HFF-Myc (cell line): ENCODE measurements at regions not wholly inside any gene's neighbourhood (a gene's known extent, or its start where the extent isn't known, plus 50 kb on each side); places are given as distances from the start of the nearest gene placed in this dataset.

Experiments used
- DNase-seq: peaks from one replicate; pipeline ENCODE4 v3.0.0-alpha.2; 2011; ENCODE audit warnings: low read depth; ENCODE audit errors: extremely low read depth
- H3K4me3 ChIP-seq: replicated peaks from 2 replicates; pipeline ENCODE4 v1.5.1; 2011; ENCODE audit warnings: low read depth, mild to moderate bottlenecking, control low read depth, low read length
- TF ChIP-seq, protein P1 (sequence below): IDR thresholded peaks from 2 replicates; pipeline ENCODE4 v1.5.1; 2012; ENCODE audit warnings: mild to moderate bottlenecking, low read depth, low read length, control low read depth; ENCODE audit errors: missing control alignments

DNA sequence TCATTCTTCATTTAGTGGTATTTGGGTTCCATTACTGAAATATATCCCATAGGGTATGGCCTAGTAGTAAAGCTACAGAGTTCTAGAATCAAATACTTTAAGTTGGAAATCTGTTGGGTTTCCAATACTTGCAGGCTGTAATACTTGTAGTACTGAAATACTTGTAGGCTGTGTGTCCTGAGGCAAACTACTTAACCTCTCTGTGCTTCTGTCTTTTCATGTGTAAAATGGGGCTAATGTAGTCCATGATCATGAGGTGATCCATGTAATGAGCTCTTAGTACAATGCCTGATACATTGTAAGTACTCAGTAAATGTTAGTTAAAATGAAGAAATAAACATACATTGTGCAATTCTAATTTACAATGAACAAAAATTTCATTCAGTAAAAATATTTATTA, 368.9 kb downstream of the CSNK1G3 start:
- no peak for DNase-seq
- TF ChIP-seq, protein P1, sequence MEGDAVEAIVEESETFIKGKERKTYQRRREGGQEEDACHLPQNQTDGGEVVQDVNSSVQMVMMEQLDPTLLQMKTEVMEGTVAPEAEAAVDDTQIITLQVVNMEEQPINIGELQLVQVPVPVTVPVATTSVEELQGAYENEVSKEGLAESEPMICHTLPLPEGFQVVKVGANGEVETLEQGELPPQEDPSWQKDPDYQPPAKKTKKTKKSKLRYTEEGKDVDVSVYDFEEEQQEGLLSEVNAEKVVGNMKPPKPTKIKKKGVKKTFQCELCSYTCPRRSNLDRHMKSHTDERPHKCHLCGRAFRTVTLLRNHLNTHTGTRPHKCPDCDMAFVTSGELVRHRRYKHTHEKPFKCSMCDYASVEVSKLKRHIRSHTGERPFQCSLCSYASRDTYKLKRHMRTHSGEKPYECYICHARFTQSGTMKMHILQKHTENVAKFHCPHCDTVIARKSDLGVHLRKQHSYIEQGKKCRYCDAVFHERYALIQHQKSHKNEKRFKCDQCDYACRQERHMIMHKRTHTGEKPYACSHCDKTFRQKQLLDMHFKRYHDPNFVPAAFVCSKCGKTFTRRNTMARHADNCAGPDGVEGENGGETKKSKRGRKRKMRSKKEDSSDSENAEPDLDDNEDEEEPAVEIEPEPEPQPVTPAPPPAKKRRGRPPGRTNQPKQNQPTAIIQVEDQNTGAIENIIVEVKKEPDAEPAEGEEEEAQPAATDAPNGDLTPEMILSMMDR, result no peak
- no peak overlapping the region for H3K4me3 ChIP-seq

DNA sequence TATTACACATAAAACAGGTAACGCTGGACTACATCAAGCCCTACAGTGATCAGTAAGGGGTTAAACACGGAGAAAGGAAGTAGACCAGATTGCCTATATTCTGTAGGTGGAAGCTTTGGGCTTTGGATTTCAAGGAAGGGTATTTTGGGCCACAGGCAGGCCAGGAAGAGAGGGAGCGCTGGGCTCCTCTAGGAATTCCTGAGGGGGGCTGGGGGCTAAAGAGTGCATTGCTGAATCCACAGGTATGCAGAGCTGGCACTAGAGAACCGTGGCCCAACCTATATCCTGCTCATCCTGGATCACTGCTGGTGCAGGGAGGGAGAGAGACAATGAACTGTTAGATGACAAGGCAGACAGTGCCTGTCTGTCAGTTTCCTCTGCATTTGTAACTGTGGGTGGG, 367.1 kb downstream of the CSNK1G3 start:
- no peak overlapping the region for H3K4me3 ChIP-seq
- DNase-seq, result no peak
- TF ChIP-seq, protein P1, result no peak

DNA sequence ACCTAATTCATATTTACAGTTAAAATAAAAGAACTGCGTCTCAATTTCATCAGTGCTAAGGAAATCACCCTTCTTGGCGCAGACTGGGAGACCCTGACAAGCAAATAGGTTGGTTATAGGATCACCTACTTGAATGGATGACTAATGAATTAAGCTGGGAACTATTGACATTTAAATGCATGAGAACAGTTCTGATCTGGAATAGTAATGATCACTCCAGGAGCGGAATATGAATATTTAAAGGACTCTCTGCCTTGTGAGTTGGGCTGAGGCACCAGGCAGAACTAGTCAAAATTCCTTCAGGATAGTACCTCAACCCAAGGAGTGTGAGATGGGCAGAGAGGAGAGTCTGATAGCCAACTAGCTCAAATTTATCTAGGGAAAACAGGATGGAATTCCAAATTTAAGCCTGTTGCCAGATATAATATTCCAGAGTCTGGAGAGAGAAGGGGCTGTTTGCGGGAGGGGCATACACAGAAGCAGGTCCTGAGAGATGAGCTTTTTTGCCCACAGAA, 364.4 kb downstream of the CSNK1G3 start:
- DNase-seq, result no peak
- H3K4me3 ChIP-seq, result no peak overlapping the region
- TF ChIP-seq, protein P1, result no peak

DNA sequence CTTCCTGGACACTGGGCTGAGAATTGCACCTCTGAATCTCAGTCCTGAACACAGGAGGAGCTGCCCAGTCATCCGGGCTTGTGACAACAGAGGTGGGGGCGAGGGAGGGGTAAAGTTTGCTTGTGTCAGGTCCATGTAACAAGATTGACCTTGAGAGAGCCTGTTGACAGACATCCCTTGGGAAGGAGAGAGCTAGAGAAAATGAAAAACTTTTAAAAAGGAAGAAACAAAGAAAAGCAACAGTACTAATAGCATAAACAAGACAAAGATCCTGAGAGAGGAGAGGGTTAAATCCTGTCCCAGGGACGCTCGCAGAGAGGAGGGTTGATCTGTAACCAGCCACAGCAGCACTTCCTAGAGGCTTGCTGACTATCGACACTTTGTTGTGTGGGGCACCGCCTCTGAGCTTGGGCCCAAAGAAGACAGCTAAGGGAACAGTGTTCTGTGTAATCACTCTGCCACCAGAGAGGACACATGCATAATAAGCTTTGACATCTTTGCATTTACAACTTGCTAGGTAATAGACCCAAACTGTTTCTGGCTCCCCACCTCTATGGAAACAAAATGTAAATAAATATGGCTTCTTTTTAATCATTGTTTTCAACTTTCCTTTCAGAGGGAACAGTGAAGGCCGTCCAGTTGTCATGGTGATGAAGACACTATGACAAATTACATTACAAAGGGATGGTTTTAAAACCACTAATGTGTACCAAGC, 363.7 kb downstream of the CSNK1G3 start:
- no peak overlapping the region for H3K4me3 ChIP-seq
- DNase-seq, result no peak
- TF ChIP-seq, protein P1, result no peak

DNA sequence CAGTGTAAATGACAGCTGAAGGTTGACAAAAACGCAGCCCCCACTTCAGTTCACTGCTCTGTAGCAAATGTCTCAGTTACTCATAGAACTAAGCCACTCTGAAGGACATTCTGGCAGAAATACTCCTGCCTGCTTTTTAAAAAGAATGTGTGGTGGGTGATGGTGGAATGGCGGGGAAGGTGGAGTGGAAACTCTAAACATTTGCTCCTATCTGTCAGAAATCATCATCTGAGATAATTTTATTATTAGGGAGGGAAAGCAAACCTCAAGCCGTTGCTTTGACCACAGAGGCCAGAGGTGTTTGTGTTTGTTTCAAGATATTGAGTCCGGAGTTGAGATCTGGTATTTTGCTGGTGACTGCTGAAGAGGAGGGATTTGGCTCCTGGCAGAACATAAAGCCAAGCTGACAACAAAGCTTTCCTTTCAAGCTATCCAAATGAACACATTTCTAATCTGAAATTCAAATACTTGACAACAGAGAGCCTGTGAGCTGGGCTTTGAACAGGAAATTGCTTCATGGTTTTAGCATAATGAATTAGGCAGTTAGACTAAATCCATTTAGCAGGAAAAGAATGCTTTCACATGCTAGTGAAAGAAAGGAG, 362.7 kb downstream of the CSNK1G3 start:
- no peak overlapping the region for H3K4me3 ChIP-seq
- no peak for DNase-seq
- TF ChIP-seq, protein P1, result no peak

DNA sequence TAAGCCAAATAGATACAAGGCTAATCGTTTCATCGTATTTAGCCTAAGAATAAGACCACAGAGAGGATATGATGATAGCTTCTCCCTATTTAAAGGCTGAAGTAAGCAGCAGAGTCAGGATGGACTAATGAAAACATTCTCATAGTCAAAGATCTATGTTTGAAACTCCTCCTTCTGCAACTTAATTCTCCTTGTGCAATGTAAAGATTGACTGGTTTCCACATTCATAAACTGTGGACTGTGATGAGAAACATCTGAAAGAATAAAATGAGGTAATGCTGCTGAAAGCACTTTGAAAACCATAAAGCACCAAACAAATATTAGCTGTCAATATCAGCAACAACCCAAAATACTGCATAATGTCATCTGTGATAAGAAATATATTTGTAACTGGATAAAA, 361.9 kb downstream of the CSNK1G3 start:
- TF ChIP-seq, protein P1, result no peak
- H3K4me3 ChIP-seq, result no peak overlapping the region
- DNase-seq, result no peak

DNA sequence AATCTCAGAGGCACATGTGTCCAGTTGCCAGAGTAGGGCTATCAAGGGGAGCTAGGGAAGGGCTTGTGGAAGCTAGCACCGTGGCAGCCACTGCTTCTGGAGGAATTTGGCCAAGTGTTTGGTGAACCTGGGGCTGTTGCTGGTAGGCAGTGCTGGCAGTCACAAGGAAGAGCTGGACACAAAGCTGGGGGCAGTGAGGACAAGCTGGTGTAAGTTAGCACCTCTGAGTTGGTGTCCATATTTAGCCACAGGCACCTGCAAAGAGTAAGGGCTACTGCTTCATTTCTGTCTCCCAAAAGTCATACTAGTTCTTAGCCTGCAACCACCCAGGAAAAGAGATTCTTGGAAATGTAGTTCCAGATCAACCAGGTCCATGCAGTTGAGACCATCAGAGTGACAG, 359.4 kb downstream of the CSNK1G3 start:
- no peak overlapping the region for H3K4me3 ChIP-seq
- DNase-seq, result no peak
- TF ChIP-seq, protein P1, result no peak
